ENCODE measurements at regions not wholly inside any gene's neighbourhood (a gene's known extent, or its start where the extent isn't known, plus 50 kb on each side); places are given as distances from the start of the nearest gene placed in this dataset.
A peak's percentile ranks its signal among the peaks of the same experiment; 100 is the strongest.
"Not testable (repeated sequence)": the region's sequence is repeated elsewhere in the genome, so short reads cannot be mapped to it uniquely, and the experiment has no call there.

GRCh38 chr4:59762344-59762743, 1437.8 kb upstream of the ADGRL3 start:
- no peaks in the 10 kb centered on the region for H3K36me3 Mint-ChIP-seq (ENCODE audit: low read depth)
- H3K9me3 Mint-ChIP-seq, result peaks cover 9% of the 10 kb centered on the region
- no peaks in the 10 kb centered on the region for H3K27me3 Mint-ChIP-seq (ENCODE audit: insufficient read depth)
- H3K27ac Mint-ChIP-seq, result no peak overlapping the region
- no peak overlapping the region for H3K4me3 Mint-ChIP-seq
- no peaks in the 10 kb centered on the region for H3K4me1 Mint-ChIP-seq (ENCODE audit: low read depth)
- intact Hi-C loops (cut with micrococcal nuclease), result no loop called here
- no peak for DNase-seq (ENCODE audit: low spot score)

DNA sequence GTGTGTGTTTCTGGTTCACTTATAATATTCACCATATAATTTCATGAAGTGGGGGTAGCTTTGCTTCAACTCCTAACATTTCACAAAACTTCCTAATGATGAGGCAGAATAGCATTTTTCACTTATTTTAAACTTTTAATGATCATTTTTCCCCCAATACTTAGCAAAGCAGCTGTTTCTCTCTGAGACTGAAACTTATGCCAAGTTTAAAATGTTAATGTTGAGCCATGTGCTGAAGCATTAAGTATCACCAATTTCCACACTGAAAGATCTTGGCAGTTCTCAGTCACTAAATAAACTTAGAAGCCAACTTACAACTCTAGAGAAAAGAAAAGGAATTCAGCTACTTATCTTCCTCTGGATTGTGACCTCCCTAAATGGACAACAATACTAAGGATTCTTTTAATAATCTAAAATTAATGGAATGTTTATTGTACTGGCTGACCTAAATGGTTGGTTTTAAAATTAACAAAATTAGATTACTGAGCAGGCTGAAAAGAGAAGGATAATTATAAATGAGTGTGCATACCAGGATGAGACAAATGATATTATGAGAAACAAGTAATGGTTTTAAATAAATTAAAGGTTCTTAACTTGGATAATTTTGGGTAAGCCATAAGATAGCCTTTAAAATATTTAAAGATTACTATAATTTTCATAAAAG, 1429.4 kb upstream of the ADGRL3 start:
- H3K4me1 Mint-ChIP-seq (ENCODE audit: low read depth), result no peaks in the 10 kb centered on the region
- H3K27me3 Mint-ChIP-seq (ENCODE audit: insufficient read depth), result no peaks in the 10 kb centered on the region
- intact Hi-C loops (cut with micrococcal nuclease), result no loop called here
- H3K36me3 Mint-ChIP-seq (ENCODE audit: low read depth), result no peaks in the 10 kb centered on the region
- no peak overlapping the region for H3K27ac Mint-ChIP-seq
- DNase-seq (ENCODE audit: low spot score), result no peak
- H3K4me3 Mint-ChIP-seq, result no peak overlapping the region
- no peaks in the 10 kb centered on the region for H3K9me3 Mint-ChIP-seq

DNA sequence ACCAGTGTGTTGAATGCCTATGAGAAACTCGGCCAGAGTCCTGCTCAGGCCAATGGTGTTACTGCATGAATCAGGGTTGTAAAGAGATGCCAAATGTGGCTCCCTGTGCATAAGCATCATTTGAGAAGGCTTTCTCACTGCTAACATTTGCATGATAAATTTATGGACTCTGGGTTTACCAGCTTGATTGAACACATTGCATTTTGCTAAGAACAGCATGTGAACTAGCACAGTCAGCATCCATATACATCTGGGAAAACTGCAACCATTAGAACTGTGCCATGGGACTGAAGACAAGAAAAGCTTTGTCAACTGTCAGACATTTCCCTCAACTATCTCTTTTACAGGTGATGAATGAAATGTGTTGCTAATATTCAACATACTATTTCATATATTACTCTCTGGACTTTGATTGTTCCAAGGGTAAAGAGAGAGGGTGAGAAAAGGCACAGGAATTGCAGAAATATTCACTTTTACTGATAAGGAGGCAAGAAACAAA, 1427.4 kb upstream of the ADGRL3 start:
- Mint-ChIP-seq H3K4me3 (no peak overlapping the region), H3K36me3 (ENCODE audit: low read depth) (no peaks in the 10 kb centered on the region)
- intact Hi-C loops (cut with micrococcal nuclease), result no loop called here

GRCh38 chr4:59780271-59780670, 1419.9 kb upstream of the ADGRL3 start:
- not testable (repeated sequence) for H3K27ac Mint-ChIP-seq

More for the DNA sequence above, 1427.4 kb upstream of the ADGRL3 start:
- H3K4me1 Mint-ChIP-seq (ENCODE audit: low read depth), result no peaks in the 10 kb centered on the region
- no peaks in the 10 kb centered on the region for H3K9me3 Mint-ChIP-seq
- no peaks in the 10 kb centered on the region for H3K27me3 Mint-ChIP-seq (ENCODE audit: insufficient read depth)
- DNase-seq (ENCODE audit: low spot score), result no peak
- no peak overlapping the region for H3K27ac Mint-ChIP-seq

DNA sequence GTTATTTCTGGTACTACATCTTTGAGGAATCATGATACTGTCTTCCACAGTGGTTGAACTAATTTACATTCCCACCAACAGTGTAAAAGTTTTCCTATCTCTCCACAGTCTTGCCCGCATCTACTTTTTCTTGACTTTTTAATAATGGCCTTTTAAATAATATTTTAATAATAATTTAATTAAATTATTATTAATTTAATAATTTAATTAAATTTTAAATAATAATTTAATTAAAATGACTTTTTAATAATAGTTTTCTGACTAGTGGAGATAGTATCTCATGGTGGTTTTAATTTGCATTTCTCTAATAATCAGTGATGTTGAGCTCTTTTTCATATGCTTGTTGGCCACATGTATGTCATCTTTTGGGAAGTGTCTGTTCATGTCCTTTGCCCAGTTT, 1395.0 kb upstream of the ADGRL3 start:
- no peak overlapping the region for H3K4me3 Mint-ChIP-seq
- H3K27me3 Mint-ChIP-seq (ENCODE audit: insufficient read depth), result no peaks in the 10 kb centered on the region

More at GRCh38 chr4:59780271-59780670, 1419.9 kb upstream of the ADGRL3 start:
- H3K9me3 Mint-ChIP-seq; H3K4me1 Mint-ChIP-seq (ENCODE audit: low read depth); H3K36me3 Mint-ChIP-seq (ENCODE audit: low read depth); H3K27me3 Mint-ChIP-seq (ENCODE audit: insufficient read depth); H3K4me3 Mint-ChIP-seq; DNase-seq (ENCODE audit: low spot score); intact Hi-C loops (cut with micrococcal nuclease): not testable (repeated sequence)

GRCh38 chr4:59814402-59815010, 1385.6 kb upstream of the ADGRL3 start:
- Mint-ChIP-seq H3K27ac (no peak overlapping the region), H3K4me3 (no peak overlapping the region), H3K36me3 (ENCODE audit: low read depth) (no peaks in the 10 kb centered on the region), H3K4me1 (ENCODE audit: low read depth) (peaks cover 5% of the 10 kb centered on the region), H3K9me3 (no peaks in the 10 kb centered on the region), H3K27me3 (ENCODE audit: insufficient read depth) (no peaks in the 10 kb centered on the region)
- DNase-seq (ENCODE audit: low spot score), result no peak
- intact Hi-C loops (cut with micrococcal nuclease), result no loop called here

More for the DNA sequence above, 1395.0 kb upstream of the ADGRL3 start:
- no peaks in the 10 kb centered on the region for H3K36me3 Mint-ChIP-seq (ENCODE audit: low read depth)
- peaks cover 12% of the 10 kb centered on the region for H3K9me3 Mint-ChIP-seq
- no peaks in the 10 kb centered on the region for H3K4me1 Mint-ChIP-seq (ENCODE audit: low read depth)
- intact Hi-C loops (cut with micrococcal nuclease), result no loop called here
- no peak overlapping the region for H3K27ac Mint-ChIP-seq
- no peak for DNase-seq (ENCODE audit: low spot score)

DNA sequence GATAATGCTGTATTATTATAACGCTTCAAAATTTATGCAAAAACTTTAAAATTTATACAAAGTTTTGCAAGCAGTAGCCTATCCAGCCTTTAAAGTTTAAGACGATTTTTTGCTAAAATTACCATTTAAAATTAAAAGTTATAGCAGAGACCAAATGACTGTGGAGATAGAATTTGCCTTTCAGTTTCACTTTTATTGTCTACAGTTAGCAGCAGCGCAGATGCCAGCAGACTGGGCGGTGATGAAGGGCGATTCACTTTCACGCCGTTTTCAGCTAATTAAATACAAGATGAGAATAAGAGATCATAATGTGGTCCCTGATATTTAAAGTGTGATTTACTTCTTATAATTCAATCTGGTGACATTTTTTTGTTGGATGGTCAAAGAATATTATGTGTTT, 1381.5 kb upstream of the ADGRL3 start:
- intact Hi-C loops (cut with micrococcal nuclease), result no loop called here
- Mint-ChIP-seq H3K27me3 (ENCODE audit: insufficient read depth) (no peaks in the 10 kb centered on the region), H3K27ac (no peak overlapping the region), H3K36me3 (ENCODE audit: low read depth) (no peaks in the 10 kb centered on the region), H3K9me3 (no peaks in the 10 kb centered on the region), H3K4me3 (peak overlapping the region; percentile 50), H3K4me1 (ENCODE audit: low read depth) (peaks cover 5% of the 10 kb centered on the region)
- no peak for DNase-seq (ENCODE audit: low spot score)

DNA sequence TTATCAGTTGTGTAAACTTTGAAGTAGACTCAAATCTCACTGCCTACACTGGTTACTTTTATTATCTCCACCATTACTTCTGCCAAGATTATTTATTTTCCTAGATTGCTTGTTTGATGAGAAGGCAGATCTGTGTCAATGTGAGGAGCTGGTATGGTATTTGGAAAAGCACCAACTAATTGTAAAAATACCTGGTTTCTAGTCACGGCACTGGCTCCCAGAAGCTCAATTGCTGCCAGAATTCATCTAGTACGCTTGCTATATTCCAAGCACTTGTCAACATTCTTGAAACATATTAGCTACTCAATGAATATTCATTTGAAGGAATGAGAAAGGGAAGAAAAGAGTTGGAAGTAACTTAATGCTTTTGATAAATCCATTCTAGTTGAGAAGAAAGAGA, 1376.8 kb upstream of the ADGRL3 start:
- DNase-seq (ENCODE audit: low spot score), result no peak
- Mint-ChIP-seq H3K36me3 (ENCODE audit: low read depth) (no peaks in the 10 kb centered on the region), H3K4me3 (no peak overlapping the region), H3K27me3 (ENCODE audit: insufficient read depth) (no peaks in the 10 kb centered on the region), H3K27ac (no peak overlapping the region), H3K9me3 (no peaks in the 10 kb centered on the region), H3K4me1 (ENCODE audit: low read depth) (no peaks in the 10 kb centered on the region)
- intact Hi-C loops (cut with micrococcal nuclease), result no loop called here

DNA sequence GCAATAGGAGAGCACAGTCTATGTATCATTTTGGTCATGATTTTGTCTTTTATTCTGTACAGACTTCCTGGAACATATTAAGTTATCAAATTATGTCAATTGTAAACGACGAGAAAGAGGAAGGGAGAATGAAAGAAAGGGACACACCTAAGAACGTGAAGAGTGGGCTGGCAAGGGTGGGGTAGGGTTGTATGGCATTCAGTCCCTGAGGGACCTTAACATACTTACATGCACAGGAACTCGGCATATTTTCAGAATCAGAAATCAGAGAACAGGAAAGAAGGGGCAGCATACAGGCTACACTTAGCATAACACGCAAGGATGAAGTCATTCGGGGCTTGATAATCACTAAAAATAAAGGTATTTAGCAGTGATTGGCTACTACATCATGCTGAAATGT, 1375.0 kb upstream of the ADGRL3 start:
- Mint-ChIP-seq H3K27ac (no peak overlapping the region), H3K9me3 (no peaks in the 10 kb centered on the region), H3K27me3 (ENCODE audit: insufficient read depth) (no peaks in the 10 kb centered on the region), H3K4me3 (no peak overlapping the region), H3K36me3 (ENCODE audit: low read depth) (no peaks in the 10 kb centered on the region), H3K4me1 (ENCODE audit: low read depth) (no peaks in the 10 kb centered on the region)
- no peak for DNase-seq (ENCODE audit: low spot score)
- intact Hi-C loops (cut with micrococcal nuclease), result no loop called here

GRCh38 chr4:59831746-59832145, 1368.4 kb upstream of the ADGRL3 start:
- Mint-ChIP-seq H3K4me3 (no peak overlapping the region), H3K4me1 (ENCODE audit: low read depth) (no peaks in the 10 kb centered on the region), H3K27ac (no peak overlapping the region), H3K9me3 (no peaks in the 10 kb centered on the region), H3K36me3 (ENCODE audit: low read depth) (no peaks in the 10 kb centered on the region), H3K27me3 (ENCODE audit: insufficient read depth) (no peaks in the 10 kb centered on the region)
- intact Hi-C loops (cut with micrococcal nuclease), result no loop called here
- DNase-seq (ENCODE audit: low spot score), result no peak

DNA sequence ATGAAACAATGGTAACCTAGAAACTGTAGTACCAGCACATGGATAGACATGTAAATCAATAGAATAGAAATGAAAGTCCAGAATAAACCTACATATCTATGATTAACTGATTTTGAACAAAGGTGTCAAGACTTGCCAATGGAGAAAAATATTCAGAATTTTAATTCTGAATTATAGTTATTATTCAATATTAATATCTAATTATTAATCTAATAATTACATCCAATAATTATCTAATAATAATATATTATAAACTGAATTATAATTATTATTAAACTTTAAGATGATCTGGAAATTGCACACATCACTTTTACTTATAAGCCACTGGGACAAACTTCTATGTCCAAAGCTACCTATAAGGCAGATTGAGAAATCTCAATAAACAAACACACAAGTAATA, 1365.2 kb upstream of the ADGRL3 start:
- no peak overlapping the region for H3K27ac Mint-ChIP-seq
- DNase-seq (ENCODE audit: low spot score), result no peak
- H3K4me3 Mint-ChIP-seq, result no peak overlapping the region
- intact Hi-C loops (cut with micrococcal nuclease), result no loop called here
- no peaks in the 10 kb centered on the region for H3K36me3 Mint-ChIP-seq (ENCODE audit: low read depth)
- peaks cover 6% of the 10 kb centered on the region for H3K9me3 Mint-ChIP-seq
- H3K27me3 Mint-ChIP-seq (ENCODE audit: insufficient read depth), result no peaks in the 10 kb centered on the region
- H3K4me1 Mint-ChIP-seq (ENCODE audit: low read depth), result no peaks in the 10 kb centered on the region

DNA sequence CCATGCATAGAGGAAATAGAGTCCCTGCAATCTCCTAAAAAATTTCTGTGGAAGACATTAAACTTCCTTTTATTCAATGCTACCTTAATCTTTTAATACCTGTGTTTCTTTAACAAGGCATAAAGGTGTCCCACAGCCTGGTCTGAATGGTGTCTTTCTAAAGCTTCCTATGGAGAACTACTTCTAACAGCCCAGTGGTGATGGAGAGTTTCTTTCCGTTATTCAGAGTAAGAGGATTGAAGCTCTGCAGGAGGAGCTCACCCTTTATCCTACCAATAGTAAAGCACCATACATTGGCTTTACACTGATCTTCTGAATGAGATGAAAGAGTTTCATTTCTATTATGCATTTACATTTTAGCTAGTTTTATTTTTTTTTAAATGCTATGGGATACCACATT, 1362.4 kb upstream of the ADGRL3 start:
- no peak for DNase-seq (ENCODE audit: low spot score)
- H3K4me3 Mint-ChIP-seq, result no peak overlapping the region
- intact Hi-C loops (cut with micrococcal nuclease), result no loop called here
- H3K36me3 Mint-ChIP-seq (ENCODE audit: low read depth), result no peaks in the 10 kb centered on the region
- H3K4me1 Mint-ChIP-seq (ENCODE audit: low read depth), result no peaks in the 10 kb centered on the region
- H3K27ac Mint-ChIP-seq, result no peak overlapping the region
- H3K9me3 Mint-ChIP-seq, result peaks cover 13% of the 10 kb centered on the region
- no peaks in the 10 kb centered on the region for H3K27me3 Mint-ChIP-seq (ENCODE audit: insufficient read depth)

- no peak overlapping the region for H3K4me3 Mint-ChIP-seq
- DNase-seq (ENCODE audit: low spot score), result no peak
- no peaks in the 10 kb centered on the region for H3K36me3 Mint-ChIP-seq (ENCODE audit: low read depth)
- intact Hi-C loops (cut with micrococcal nuclease), result no loop called here
- H3K27ac Mint-ChIP-seq, result no peak overlapping the region
- no peaks in the 10 kb centered on the region for H3K4me1 Mint-ChIP-seq (ENCODE audit: low read depth)
- no peaks in the 10 kb centered on the region for H3K27me3 Mint-ChIP-seq (ENCODE audit: insufficient read depth)
- peaks cover 15% of the 10 kb centered on the region for H3K9me3 Mint-ChIP-seq
Measured at GRCh38 chr4:59838236-59838635, 1361.9 kb upstream of the ADGRL3 start.

Measured in activated T-helper 1 cell treated with anti-CD3 and anti-CD28 coated beads, Interleukin-12 subunit alpha, Interleukin-12 subunit beta, Interleukin-2, Interleukin-4 antibody, amounts not matched to agents 30 ng/mL and 10 ng/mL and 1 ng/mL, durations not matched to agents 14 hours and 24 hours and 36 hours (primary cell).